Effector memory CD8-positive, alpha-beta T cell (primary cell): ENCODE measurements at regions not wholly inside any gene's neighbourhood (a gene's known extent, or its start where the extent isn't known, plus 50 kb on each side); places are given as distances from the start of the nearest gene placed in this dataset.

Experiments
- ATAC-seq: fragments of 150-1000 bp; cut with Tn5 transposase; replicated peaks from 2 replicates; pipeline ENCODE4 v1.10.0; 2021; ENCODE audit warnings: mild to moderate bottlenecking, moderate library complexity
- DNase-seq, 3 experiments: peaks; one replicate each; pipeline ENCODE4 v3.0.0; 2021
- H3K27ac Mint-ChIP-seq, 2 donors: one replicate each; pipeline ENCODE4 v1.8.0; 2022; ENCODE audit warnings: mild to moderate bottlenecking in 2 of 2, mixed read lengths in 2 of 2, moderate library complexity in 2 of 2
- H3K27me3 Mint-ChIP-seq, 2 donors: one replicate each; pipeline ENCODE4 v1.8.0; 2022; ENCODE audit warnings: mixed read lengths in 2 of 2
- H3K36me3 Mint-ChIP-seq: one replicate; pipeline ENCODE4 v1.8.0; 2022; ENCODE audit warnings: mild to moderate bottlenecking, moderate library complexity, mixed read lengths; ENCODE audit not compliant: insufficient read depth
- H3K4me1 Mint-ChIP-seq, 2 donors: one replicate each; pipeline ENCODE4 v1.8.0; 2022; ENCODE audit warnings: low read depth in 2 of 2, mixed read lengths in 2 of 2
- H3K4me3 Mint-ChIP-seq, 2 donors: one replicate each; pipeline ENCODE4 v1.8.0; 2022; ENCODE audit warnings: mild to moderate bottlenecking in 2 of 2, mixed read lengths in 2 of 2, moderate library complexity in 2 of 2
- H3K9me3 Mint-ChIP-seq, 2 donors: one replicate each; pipeline ENCODE4 v1.8.0; 2022; ENCODE audit warnings: mixed read lengths in 2 of 2

DNA sequence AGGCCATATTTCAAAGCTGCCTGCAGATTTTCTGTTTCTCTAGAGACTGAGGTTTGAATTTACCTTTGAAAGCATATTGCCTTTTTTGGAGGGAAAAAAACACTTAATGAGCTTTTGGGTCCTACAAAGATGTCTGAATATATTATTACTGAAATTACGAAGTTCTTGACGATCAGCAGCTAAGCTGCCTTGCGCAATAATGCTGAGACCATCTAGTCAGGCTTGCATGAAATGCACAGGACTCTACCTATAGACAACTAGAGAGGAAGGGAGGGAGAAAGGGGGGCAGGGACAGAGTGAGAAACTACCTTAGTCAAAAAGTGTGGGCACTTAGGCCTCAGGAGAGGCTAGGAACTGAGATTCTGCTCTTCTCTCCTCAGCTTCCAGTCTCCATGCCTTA lies 175.9 kb upstream of the KIF2A start:
- ATAC-seq: no peak
- DNase-seq: no peak
- no peaks in the 10 kb centered on the region for H3K4me1 Mint-ChIP-seq
- no peak overlapping the region for H3K27ac Mint-ChIP-seq
- peaks cover 0 to 5% of the 10 kb centered on the region in 2 donors for H3K9me3 Mint-ChIP-seq
- no peak overlapping the region for H3K4me3 Mint-ChIP-seq
- peaks cover 12 to 22% of the 10 kb centered on the region in 2 donors for H3K27me3 Mint-ChIP-seq
- H3K36me3 Mint-ChIP-seq: no peaks in the 10 kb centered on the region

DNA sequence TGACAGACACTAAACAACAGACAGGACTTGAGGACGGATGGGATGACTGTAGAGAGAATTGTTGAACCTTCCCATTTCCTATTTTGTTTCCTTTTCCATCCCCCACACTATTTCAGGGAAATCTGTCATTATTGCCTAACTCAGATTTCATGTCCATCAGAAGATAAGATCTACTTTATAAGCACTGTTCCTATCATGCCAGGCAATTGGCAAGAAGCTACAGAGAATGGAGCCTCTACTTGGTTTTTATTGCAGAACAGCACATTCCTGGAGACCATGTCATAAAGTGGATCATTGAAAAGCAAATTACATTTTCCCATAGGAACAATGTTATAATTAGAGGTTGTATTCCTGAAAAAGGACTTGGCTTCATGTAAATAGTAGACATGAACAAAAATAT lies 173.7 kb upstream of the KIF2A start:
- Mint-ChIP-seq H3K27me3 (peaks cover 21 to 24% of the 10 kb centered on the region in 2 donors), H3K27ac (no peak overlapping the region), H3K36me3 (no peaks in the 10 kb centered on the region), H3K9me3 (peaks cover 0 to 5% of the 10 kb centered on the region in 2 donors), H3K4me3 (no peak overlapping the region), H3K4me1 (no peaks in the 10 kb centered on the region)
- DNase-seq (no peak), ATAC-seq (no peak)

DNA sequence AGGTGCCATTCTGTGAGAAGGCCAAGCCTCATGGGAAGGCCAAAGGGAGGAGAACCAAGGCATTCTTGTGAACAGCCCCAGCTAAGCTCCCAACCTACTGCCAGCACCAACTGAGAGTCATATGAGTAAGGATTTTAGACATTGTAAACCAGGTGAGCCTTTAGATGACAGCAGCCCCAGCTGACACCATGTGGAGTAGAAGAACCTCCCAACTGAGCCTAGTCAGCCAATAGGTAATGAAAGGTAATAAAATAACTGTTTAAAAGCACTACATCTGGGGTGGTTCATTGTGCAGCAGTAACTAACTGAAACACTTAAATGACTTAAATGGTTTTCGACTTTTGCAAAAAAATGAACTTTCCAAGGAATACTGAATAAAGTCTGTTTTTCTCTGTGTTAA lies 172.6 kb upstream of the KIF2A start:
- peaks cover 30 to 31% of the 10 kb centered on the region in 2 donors for H3K27me3 Mint-ChIP-seq
- no peak overlapping the region for H3K27ac Mint-ChIP-seq
- no peaks in the 10 kb centered on the region for H3K4me1 Mint-ChIP-seq
- ATAC-seq (no peak), DNase-seq (no peak)
- peaks cover 0 to 5% of the 10 kb centered on the region in 2 donors for H3K9me3 Mint-ChIP-seq
- H3K36me3 Mint-ChIP-seq: no peaks in the 10 kb centered on the region
- H3K4me3 Mint-ChIP-seq: no peak overlapping the region

DNA sequence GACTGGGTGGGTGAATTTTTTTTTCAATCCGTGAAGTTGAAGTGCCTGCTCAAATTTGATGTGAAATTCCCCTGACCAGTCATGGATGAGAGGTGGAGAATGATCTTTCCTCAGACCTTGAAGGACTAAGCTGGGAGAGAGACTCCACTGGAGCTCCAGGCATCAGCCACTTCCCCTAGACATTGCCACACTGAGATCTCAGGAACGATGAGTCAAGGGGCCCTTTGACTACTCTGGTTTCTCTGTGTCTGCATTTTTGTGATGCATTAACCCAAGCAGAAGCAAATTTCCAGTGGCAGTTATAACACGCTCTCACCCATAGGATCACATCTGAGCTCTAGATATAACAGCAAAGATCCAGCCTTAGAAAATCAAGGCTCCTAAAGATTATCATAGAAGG lies 171.2 kb upstream of the KIF2A start:
- H3K36me3 Mint-ChIP-seq: no peaks in the 10 kb centered on the region
- ATAC-seq: no peak
- H3K27ac Mint-ChIP-seq: no peak overlapping the region
- H3K4me1 Mint-ChIP-seq: no peaks in the 10 kb centered on the region
- no peak overlapping the region for H3K4me3 Mint-ChIP-seq
- DNase-seq: no peak
- peaks cover 0 to 5% of the 10 kb centered on the region in 2 donors for H3K9me3 Mint-ChIP-seq
- H3K27me3 Mint-ChIP-seq: peaks cover 31 to 32% of the 10 kb centered on the region in 2 donors

DNA sequence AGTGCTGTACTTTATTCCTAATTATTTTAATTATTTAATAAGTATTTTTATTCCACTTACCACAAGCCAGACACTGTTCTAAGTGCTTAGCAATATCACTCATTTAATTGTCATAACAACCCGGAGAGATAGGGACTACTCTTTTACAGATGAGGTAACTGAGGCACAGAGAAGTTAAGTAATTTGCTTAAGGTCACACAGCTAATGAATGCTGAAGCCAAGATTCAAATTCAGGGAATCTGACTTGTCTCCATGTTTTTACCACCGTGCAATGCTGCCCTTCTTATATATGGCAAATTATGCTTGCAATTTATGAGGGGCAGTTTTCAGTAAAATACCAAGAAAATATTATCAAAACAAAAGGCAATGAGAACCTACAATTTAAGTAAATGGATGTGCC lies 168.4 kb upstream of the KIF2A start:
- DNase-seq: no peak
- Mint-ChIP-seq H3K27ac (no peak overlapping the region), H3K27me3 (peaks cover 29 to 34% of the 10 kb centered on the region in 2 donors), H3K4me3 (no peak overlapping the region), H3K9me3 (no peaks in the 10 kb centered on the region), H3K36me3 (no peaks in the 10 kb centered on the region), H3K4me1 (no peaks in the 10 kb centered on the region)
- no peak for ATAC-seq

DNA sequence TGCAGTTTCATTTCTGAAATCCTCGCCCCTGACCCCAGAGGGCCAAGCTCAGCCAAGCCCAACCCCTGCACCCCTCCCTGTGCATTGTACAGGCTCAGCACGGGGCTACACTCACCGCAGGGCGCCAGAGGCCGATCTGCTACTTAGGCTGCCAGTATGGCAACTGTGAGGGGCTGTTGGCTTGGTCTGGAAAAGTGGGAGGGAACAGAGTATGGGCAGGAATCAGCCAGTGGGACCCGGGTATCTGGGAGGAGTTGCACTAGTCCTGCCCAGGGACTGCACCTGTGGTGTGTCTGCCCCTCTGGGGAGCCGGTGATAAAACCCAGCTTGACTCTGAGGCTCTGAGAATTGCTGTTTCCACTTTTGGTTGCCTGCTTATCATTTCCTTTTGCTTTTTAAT lies 167.4 kb upstream of the KIF2A start:
- H3K9me3 Mint-ChIP-seq: no peaks in the 10 kb centered on the region
- H3K27ac Mint-ChIP-seq: no peak overlapping the region
- no peaks in the 10 kb centered on the region for H3K36me3 Mint-ChIP-seq
- ATAC-seq: no peak
- peaks cover 37 to 44% of the 10 kb centered on the region in 2 donors for H3K27me3 Mint-ChIP-seq
- DNase-seq: no peak
- no peaks in the 10 kb centered on the region for H3K4me1 Mint-ChIP-seq
- no peak overlapping the region for H3K4me3 Mint-ChIP-seq

DNA sequence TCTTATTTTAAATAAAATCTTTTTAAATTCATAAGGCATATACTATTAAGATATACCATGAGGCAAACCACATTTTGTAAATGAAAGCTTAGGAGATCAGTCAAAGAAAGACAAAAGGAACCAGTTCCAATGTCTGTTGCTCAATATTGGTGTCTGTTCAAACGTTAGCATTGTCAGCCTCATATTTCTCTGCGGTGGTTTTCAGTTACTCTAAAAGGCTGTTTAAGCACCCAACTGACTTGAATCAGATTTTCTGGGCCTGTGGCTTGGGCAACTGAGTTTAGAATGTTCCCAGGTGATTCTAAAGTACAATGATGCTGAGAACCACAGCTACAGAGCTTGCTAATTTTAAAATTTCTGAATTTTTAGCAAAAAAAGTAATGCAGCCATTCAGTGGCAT lies 166.3 kb upstream of the KIF2A start:
- Mint-ChIP-seq H3K27ac (no peak overlapping the region), H3K27me3 (peaks cover 43 to 55% of the 10 kb centered on the region in 2 donors), H3K4me3 (no peak overlapping the region), H3K4me1 (no peaks in the 10 kb centered on the region), H3K36me3 (no peaks in the 10 kb centered on the region), H3K9me3 (no peaks in the 10 kb centered on the region)
- DNase-seq (no peak), ATAC-seq (no peak)

DNA sequence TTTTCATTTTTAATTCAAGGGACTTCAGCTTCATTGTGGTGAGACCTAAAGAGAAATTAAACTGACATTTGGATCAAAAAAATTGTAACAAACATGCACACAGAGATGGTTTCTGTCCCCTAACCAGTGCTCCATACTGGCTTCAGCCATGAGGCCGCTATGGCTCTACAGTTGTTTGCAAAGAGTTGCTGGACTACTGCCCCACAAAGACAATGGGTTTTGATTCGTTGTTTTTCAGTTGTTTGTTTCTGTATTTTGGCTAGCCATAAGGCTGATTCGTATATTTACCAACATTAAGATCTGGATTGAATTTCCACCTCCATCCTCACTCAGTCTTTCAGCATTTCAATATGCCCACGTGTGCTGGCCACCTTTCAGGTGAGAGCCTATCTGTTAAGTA lies 163.7 kb upstream of the KIF2A start:
- no peak for DNase-seq
- no peak overlapping the region for H3K27ac Mint-ChIP-seq
- no peak for ATAC-seq

DNA sequence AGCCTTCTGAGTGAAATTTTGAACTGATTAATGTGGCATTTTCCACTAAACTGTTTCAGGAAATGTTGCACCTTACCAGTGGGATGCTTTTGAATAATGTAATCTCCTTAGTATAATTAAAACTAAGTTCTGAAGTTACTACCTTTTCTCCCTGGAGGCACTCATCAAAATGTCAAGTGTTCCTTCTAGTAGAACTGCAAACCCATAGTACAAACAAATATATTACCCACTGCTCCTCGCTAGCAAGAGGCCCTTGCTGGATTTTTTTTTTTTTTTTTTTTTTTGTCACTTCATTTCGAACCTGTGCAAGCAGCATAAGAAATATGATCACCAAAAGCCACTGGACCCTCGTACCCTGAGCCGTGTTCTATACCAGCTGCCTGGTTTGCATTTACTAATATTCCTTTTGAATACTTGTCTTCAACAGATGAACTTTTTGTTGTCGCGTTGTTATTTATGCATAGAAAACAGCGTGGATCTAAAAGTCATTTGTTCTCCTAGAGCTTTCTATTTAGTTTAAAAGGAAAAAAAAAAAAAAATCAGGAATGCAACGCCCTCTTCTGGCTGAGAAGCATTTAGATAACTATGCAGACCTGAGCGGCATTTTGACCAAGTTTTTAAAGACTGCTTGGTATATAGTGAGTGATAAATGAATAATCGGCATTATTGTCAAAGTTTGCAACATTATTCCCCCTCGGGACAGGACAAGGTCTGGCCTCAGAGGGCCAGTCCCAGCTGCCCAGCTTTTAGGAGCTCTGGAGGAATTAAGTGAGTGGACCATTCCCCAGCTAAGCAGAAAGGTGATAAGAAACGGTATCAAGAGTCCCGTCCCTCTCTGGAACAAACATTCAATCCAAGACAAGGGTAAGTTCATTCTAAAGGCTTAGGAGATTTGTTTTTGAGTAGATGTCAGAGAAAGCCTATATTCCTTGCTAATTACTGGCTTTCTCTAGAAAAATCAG lies 162.5 kb upstream of the KIF2A start:
- ATAC-seq (no peak), DNase-seq (no peak)
- Mint-ChIP-seq H3K9me3 (no peaks in the 10 kb centered on the region), H3K27me3 (peaks cover 40 to 66% of the 10 kb centered on the region in 2 donors), H3K4me1 (no peaks in the 10 kb centered on the region), H3K27ac (no peak overlapping the region), H3K36me3 (no peaks in the 10 kb centered on the region), H3K4me3 (no peak overlapping the region)

More for the DNA sequence above, 163.7 kb upstream of the KIF2A start:
- no peaks in the 10 kb centered on the region for H3K4me1 Mint-ChIP-seq
- no peaks in the 10 kb centered on the region for H3K9me3 Mint-ChIP-seq
- no peak overlapping the region for H3K4me3 Mint-ChIP-seq
- H3K36me3 Mint-ChIP-seq: no peaks in the 10 kb centered on the region
- H3K27me3 Mint-ChIP-seq: peaks cover 46 to 70% of the 10 kb centered on the region in 2 donors

DNA sequence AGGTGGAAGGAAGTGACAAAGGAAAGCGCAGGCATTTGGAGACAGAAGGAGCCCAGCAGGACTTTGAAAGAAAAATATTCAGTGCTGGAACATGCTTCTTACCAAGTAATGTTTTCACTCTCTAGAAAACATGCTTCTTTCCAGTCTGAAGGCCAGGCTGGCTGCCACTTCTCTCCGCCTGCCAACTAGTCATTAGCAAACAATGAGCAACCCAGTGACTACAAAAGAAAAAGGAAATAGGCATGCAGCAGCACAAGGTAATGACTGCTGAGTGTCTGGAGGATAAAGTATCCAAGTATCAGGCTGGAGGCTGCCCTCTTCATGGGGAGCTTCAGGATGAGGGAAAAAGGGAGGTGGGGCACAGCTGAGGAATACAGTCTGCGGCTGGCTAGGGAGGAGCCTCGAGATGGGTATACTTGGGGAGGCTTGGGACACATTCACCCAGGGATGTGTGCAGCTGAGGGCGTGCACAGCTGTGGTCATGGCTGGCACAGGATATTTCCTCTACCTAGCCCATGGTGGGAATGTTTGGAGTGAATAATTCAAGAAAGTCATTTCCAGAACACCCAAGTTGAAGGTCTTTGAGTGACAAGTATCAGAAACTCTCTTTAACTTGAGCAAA lies 161.5 kb upstream of the KIF2A start:
- ATAC-seq (no peak), DNase-seq (no peak)
- H3K27me3 Mint-ChIP-seq: peaks cover 40 to 75% of the 10 kb centered on the region in 2 donors
- no peak overlapping the region for H3K27ac Mint-ChIP-seq
- no peak overlapping the region for H3K4me3 Mint-ChIP-seq
- no peaks in the 10 kb centered on the region for H3K36me3 Mint-ChIP-seq
- no peaks in the 10 kb centered on the region for H3K9me3 Mint-ChIP-seq
- no peaks in the 10 kb centered on the region for H3K4me1 Mint-ChIP-seq

DNA sequence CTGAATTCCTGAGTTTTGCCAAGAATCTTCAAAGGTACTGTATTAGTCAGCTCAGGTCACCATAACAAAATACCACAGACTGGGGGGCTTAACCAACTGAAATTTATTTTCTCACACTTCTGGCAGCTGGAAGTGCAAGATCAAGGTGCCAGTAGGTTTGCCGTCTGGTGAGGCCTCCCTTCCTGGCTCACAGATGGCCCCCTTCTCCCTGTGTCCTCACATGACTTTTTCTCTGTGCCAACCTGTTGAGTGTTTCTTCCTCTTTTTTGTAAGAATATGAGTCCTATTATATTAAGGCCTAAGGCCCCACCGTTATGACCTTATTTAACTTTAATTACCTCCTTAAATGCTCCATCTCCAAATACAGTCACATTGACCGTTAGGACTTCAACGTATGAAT lies 156.1 kb upstream of the KIF2A start:
- Mint-ChIP-seq H3K27ac (no peak overlapping the region), H3K4me3 (no peak overlapping the region), H3K4me1 (no peaks in the 10 kb centered on the region), H3K27me3 (peaks cover 22 to 61% of the 10 kb centered on the region in 2 donors), H3K9me3 (peaks cover under 1 to 4% of the 10 kb centered on the region in 2 donors), H3K36me3 (no peaks in the 10 kb centered on the region)
- ATAC-seq: no peak
- no peak for DNase-seq

DNA sequence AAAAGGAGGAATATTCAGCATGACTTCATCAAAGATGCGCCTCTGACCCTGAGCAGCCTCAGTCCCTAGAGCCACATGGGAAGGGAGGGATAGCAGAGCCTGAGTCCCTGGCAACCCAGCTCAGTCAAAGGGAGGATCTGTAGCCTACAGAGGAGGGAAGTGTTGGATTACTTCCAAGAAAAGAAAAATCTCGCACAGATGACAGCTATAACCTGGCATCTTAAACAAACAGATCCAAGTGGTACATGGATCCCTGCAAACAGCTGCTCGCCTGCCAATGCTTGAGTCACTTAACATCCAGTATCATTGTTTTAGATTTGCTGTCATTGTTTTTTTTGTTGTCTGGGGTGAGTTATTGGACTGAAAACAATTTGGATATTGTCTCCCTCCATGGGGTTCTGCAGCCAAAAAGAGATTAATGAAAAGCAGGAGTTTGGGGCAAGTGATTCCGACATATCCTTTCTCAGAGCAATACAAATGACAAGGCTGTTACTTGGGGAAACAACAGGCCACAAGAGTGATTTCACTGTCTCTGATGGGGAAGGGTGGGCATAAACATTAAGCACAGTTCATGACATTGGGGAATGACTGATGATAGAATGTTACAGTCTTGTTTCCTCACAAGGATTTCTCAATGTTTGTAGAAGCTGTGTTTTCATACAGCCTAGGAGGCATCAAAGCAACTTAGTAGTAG lies 153.5 kb upstream of the KIF2A start:
- Mint-ChIP-seq H3K4me3 (no peak overlapping the region), H3K4me1 (no peaks in the 10 kb centered on the region), H3K36me3 (no peaks in the 10 kb centered on the region), H3K27ac (no peak overlapping the region), H3K27me3 (peaks cover 18 to 52% of the 10 kb centered on the region in 2 donors), H3K9me3 (peaks cover 4 to 11% of the 10 kb centered on the region in 2 donors)
- ATAC-seq (no peak), DNase-seq (no peak)

DNA sequence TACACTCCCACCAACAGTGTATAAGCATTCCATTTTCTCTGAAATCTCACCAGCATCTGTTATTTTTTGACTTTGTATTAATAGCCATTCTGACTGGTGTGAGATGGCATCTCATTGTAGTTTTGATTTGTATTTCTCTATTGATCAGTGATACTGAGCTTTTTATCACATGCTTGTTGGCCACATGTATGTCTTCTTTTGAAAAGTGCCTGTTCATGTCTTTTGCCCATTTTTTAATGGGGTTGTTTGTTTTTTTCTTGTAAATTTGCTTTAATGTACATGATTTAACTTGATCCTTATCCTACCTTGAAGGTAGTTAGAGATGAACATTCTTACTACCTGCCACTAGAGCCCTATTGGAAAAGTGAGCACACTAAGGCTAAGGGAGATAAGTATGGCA lies 151.2 kb upstream of the KIF2A start:
- Mint-ChIP-seq H3K27me3 (peaks cover 18 to 57% of the 10 kb centered on the region in 2 donors), H3K36me3 (no peaks in the 10 kb centered on the region), H3K4me3 (no peak overlapping the region), H3K27ac (no peak overlapping the region), H3K4me1 (no peaks in the 10 kb centered on the region), H3K9me3 (peaks cover 4 to 11% of the 10 kb centered on the region in 2 donors)
- DNase-seq: no peak
- ATAC-seq: no peak
